HG03575 (cell line): ENCODE measurements at regions not wholly inside any gene's neighbourhood (a gene's known extent, or its start where the extent isn't known, plus 50 kb on each side); places are given as distances from the start of the nearest gene placed in this dataset.
"Not testable (repeated sequence)": the region's sequence is repeated elsewhere in the genome, so short reads cannot be mapped to it uniquely, and the experiment has no call there.

Experiments used
- ATAC-seq: cut with Tn5 transposase; IDR thresholded peaks from one replicate; pipeline ENCODE4 v1.9.1; 2021; ENCODE audit not compliant: unreplicated experiment, insufficient number of reproducible peaks, low FRiP score; ENCODE audit errors: extremely low read depth

GRCh38 chr14:53865711-53866110 is 90.9 kb downstream of the BMP4 start:
- no peak for ATAC-seq

- no peak for ATAC-seq
Measured at GRCh38 chr14:53861781-53862180, 94.8 kb downstream of the BMP4 start.

DNA sequence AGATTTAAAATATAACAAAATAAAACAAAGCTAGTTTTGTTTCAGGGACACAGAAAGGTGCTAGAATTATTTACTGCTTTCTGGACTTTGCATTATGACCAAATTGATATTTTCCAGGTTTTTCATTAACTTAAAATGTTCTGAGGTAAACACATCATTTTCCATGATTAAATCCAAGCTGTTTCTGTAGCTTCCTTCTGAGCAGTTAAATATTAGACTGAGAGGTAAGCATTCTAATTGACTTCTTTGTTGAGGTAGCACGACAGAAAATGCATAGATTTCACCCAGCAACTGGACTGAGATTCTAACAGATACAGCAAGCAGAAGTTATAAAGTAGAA is 98.3 kb downstream of the BMP4 start:
- ATAC-seq: no peak

DNA sequence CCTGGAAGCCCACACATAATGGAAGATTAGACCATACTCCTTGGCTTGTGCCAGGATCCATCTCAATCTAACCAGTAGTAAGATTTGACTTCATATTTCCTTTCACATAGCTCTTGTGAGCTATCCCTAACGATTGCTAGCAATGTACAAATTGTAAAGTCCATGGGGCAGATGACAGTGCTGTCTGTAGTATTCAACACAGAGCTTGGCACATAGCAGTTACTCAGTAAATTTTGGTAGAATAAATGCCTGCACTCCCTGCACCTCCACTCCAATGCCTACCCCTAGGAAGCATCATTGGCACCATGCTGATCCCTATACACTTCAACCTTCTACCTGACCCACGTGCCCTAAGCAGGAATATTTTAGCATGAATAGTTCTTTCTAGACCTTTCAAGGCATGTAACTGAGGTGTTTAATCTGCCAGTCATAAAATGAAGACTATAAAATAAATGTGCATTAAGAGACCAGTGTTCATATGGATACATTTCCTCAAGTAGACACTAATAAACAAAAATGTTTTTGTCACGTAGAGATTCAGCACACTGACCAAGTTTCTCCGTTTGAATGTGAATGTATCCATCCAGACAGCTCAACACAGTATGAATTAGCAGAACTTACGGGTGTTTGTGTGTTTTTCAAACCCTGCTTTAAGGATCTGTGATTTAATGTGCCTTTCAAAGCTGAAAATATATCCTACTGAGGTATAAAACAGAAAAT is 98.8 kb downstream of the BMP4 start:
- ATAC-seq: no peak

DNA sequence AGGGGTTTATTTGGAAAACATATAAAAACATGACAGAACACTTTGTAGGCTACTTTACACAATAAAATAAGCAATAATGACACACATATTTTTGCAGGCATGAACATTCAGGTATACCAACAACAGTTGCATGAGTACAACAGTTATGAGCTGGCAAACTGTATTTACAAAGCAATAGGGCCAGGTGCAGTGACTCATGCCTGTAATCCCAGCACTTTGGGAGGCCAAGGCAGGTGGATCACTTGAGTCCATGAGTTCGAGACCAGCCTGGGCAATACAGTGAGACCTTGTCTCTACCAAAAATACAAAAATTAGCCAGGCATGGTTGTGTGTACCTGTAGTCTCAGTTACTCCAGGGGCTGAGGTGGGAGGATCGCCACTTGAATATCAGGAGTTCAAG is 101.1 kb downstream of the BMP4 start:
- no peak for ATAC-seq

GRCh38 chr14:53855127-53855526 is 101.5 kb downstream of the BMP4 start:
- no peak for ATAC-seq

- no peak for ATAC-seq
Measured at GRCh38 chr14:53851394-53852090, 105.1 kb downstream of the BMP4 start.

DNA sequence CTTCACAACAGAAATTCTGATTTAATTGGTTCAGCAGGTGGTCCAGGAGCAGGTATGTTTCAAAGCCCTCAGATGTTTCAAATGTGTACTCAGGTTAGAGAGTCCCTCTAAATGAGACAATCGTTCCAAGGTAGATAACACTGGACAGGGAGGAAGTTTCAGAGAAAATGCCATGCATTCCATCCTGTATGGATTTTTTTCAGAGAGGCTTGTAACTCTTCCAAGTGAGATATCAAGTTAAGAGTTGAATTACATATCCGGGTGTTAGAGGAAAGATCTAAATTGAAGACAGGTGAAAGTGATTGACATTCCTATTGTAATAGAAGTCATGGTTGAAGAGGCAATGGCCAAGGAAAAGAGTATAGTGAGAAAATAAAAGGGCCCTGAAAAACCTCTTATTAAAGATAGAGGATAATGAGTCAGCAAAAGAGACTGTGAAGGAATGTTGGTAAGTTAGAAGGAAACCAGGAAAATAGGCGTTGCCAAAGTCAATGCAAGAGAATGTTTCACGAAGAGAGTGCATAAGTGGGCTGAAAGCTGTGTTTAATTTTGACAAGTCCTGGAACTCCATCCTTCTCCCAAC is 105.8 kb downstream of the BMP4 start:
- ATAC-seq: no peak

- no peak for ATAC-seq
Measured at GRCh38 chr14:53849549-53849948, 107.1 kb downstream of the BMP4 start.

DNA sequence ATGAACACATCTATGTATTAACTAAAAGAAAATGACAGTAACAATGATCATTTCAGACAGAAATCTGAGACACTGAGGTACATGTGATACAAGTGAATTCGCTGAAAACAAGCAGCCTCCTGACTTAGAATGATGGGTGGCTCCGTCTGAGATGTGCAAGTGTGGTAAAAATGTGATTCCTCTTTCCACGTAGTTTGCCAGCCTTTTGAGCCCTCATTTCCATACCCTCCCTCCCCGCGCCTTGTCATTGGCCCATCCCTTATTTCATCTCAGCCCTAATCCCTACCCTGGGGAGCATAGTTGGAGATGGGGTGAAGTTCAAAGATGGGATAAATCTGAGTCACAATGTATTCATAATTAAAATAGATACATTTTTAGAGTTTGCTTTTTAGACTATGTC is 107.8 kb downstream of the BMP4 start:
- ATAC-seq: no peak

GRCh38 chr14:53847881-53848280 is 108.7 kb downstream of the BMP4 start:
- ATAC-seq: no peak

GRCh38 chr14:53847057-53847456 is 109.6 kb downstream of the BMP4 start:
- ATAC-seq: no peak

GRCh38 chr14:53845813-53846693 is 110.6 kb downstream of the BMP4 start:
- ATAC-seq: no peak

DNA sequence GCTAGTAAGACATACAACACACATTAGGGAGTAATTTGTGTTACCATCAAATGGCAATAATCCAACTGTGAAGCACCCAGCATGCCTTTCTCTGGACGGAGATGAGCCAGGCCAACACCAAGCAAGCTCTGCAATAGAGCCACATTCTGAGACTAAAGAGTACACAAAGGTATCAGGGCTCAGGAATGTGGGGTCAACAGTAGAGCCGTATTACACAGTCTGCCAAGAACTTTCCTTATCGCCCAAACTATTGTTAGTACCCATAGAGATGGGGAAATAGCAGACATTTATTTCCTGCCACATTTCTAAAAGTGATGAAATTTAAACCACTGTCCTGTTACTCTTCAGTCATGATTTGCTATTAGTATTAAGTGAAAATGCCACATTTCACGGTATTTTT is 113.7 kb downstream of the BMP4 start:
- no peak for ATAC-seq

- no peak for ATAC-seq
Measured at GRCh38 chr14:53841109-53842099, 115.2 kb downstream of the BMP4 start.

GRCh38 chr14:53840444-53840843 is 116.2 kb downstream of the BMP4 start:
- no peak for ATAC-seq

DNA sequence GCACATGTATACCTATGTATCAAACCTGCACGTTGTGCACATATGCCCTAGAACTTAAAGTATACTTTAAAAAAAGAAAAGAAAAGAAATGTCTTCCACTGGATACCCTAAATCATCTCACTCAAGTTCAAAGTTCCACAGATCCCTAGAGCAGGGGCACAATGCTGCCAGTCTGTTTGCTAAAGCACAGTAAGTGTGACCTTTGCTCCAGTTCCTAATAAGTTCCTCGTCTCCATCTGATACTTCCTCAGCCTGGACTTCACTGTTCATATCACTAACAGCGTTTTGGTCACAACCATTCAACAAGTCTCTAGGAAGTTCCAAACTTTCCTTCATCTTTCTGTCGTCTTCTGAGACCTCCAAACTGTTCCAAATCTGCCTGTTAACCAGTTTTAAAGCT is 118.3 kb downstream of the BMP4 start:
- ATAC-seq: no peak

GRCh38 chr14:53837656-53838055 is 119.0 kb downstream of the BMP4 start:
- not testable (repeated sequence) for ATAC-seq
